A549 (cell line): ENCODE measurements at regions not wholly inside any gene's neighbourhood (a gene's known extent, or its start where the extent isn't known, plus 50 kb on each side); places are given as distances from the start of the nearest gene placed in this dataset.

Experiments
- ATAC-seq, 2 experiments: fragments of 200-7000 bp in 1 of 2; fragments of >200 bp in 1 of 2; cut with Nextera tagmentation in 1 of 2; cut with Tn5 transposase in 1 of 2; 3 replicates each; pipeline versions ENCODE4 v1.8.0 to v1.9.1; 2018 to 2020; ENCODE audit warnings: mild to moderate bottlenecking in 1 of 2, moderate library complexity in 1 of 2
- CTCF ChIA-PET: fragments of 300-600 bp; sonication (Branson Sonifier 250); formaldehyde crosslinking; extraction: SDS; loops from one replicate; lab custom pipeline; 2021; ENCODE audit warnings: antibody characterized with exemption, inconsistent platforms; lab: Yijun Ruan, JAX
- POLR2A ChIA-PET: fragments of 350-600 bp; formaldehyde crosslinking; extraction: SDS; loops from one replicate; lab custom pipeline; 2021; ENCODE audit warnings: antibody characterized with exemption, inconsistent platforms; lab: Yijun Ruan, JAX
- DNase-seq, 2 experiments: peaks; one replicate each; pipeline versions ENCODE4 v3.0.0 to v3.0.0-alpha.2; 2011 to 2016; ENCODE audit warnings: low read depth in 1 of 2, low spot score in 1 of 2
- FAIRE-seq: peaks from 2 replicates; lab custom pipeline; 2011; peaks lifted over from hg19 to GRCh38; lab: Jason Lieb, UNC
- H3K27ac ChIP-seq, 2 experiments: fragments of >200 bp; sonication (Bioruptor Twin); formaldehyde crosslinking; 3 replicates each; pipeline ENCODE4 v1.5.1; 2016 to 2017
- H3K4me1 ChIP-seq: fragments of >200 bp; sonication (Bioruptor Twin); formaldehyde crosslinking; 3 replicates; pipeline ENCODE4 v1.6.1; 2016
- H3K4me2 ChIP-seq: fragments of >200 bp; sonication (Bioruptor Twin); formaldehyde crosslinking; 3 replicates; pipeline ENCODE4 v1.6.1; 2016
- H3K4me3 ChIP-seq: fragments of >200 bp; sonication (Bioruptor Twin); formaldehyde crosslinking; 3 replicates; pipeline ENCODE4 v1.5.1; 2016
- H3K9me3 ChIP-seq: fragments of >200 bp; sonication (Bioruptor Twin); formaldehyde crosslinking; 3 replicates; pipeline ENCODE4 v1.6.1; 2016
- BCL3 ChIP-seq: fragments of >200 bp; sonication (Bioruptor Twin); formaldehyde crosslinking; IDR thresholded peaks from 3 replicates; pipeline ENCODE4 v1.6.1; 2016
- BHLHE40 ChIP-seq: IDR thresholded peaks from 2 replicates; pipeline ENCODE4 v1.6.1; 2012; ENCODE audit warnings: low read depth, low read length, inconsistent platforms
- CBX2 ChIP-seq: fragments of 200-600 bp; sonication (generic); IDR thresholded peaks from 2 replicates; pipeline ENCODE4 v1.6.1; 2016; ENCODE audit warnings: low read depth, mild to moderate bottlenecking, borderline replicate concordance
- CBX8 ChIP-seq: fragments of 200-600 bp; sonication (generic); IDR thresholded peaks from 2 replicates; pipeline ENCODE4 v1.6.1; 2016
- CHD2 ChIP-seq: fragments of 150-350 bp; IDR thresholded peaks from 2 replicates; pipeline ENCODE4 v1.6.1; 2014; ENCODE audit warnings: low read length; ENCODE audit not compliant: partially characterized antibody
- FOSB ChIP-seq: fragments of 250-450 bp; sonication (Bioruptor Pico); IDR thresholded peaks from 2 replicates; pipeline ENCODE4 v1.5.0; 2020; ENCODE audit warnings: mild to moderate bottlenecking, moderate library complexity
- FOXS1 ChIP-seq: fragments of 250-450 bp; sonication (Bioruptor Pico); IDR thresholded peaks from 2 replicates; pipeline ENCODE4 v1.5.0; 2020; ENCODE audit warnings: mild to moderate bottlenecking, moderate library complexity
- GATA3 ChIP-seq: IDR thresholded peaks from 2 replicates; pipeline ENCODE4 v1.6.1; 2012; ENCODE audit warnings: borderline replicate concordance
- HMGXB4 ChIP-seq: fragments of 250-450 bp; sonication (Bioruptor Pico); IDR thresholded peaks from 2 replicates; pipeline ENCODE4 v1.5.0; 2021; ENCODE audit warnings: mild to moderate bottlenecking, moderate library complexity, borderline replicate concordance
- HOXA7 ChIP-seq: fragments of 250-450 bp; sonication (Bioruptor Pico); IDR thresholded peaks from 2 replicates; pipeline ENCODE4 v1.5.0; 2020; ENCODE audit warnings: mild to moderate bottlenecking, moderate library complexity
- MAFK ChIP-seq: fragments of 450-650 bp; IDR thresholded peaks from 2 replicates; pipeline ENCODE4 v1.6.1; 2014; ENCODE audit not compliant: partially characterized antibody
- NFE2L2 ChIP-seq: fragments of 150-350 bp; conservative IDR thresholded peaks from 2 replicates; pipeline ENCODE4 v1.6.1; 2014; ENCODE audit warnings: low read length
- NR3C1 ChIP-seq: fragments of >200 bp; sonication (Bioruptor Twin); formaldehyde crosslinking; IDR thresholded peaks from 3 replicates; pipeline ENCODE4 v1.6.1; 2017
- PHF8 ChIP-seq: fragments of 200-600 bp; sonication (generic); IDR thresholded peaks from 2 replicates; pipeline ENCODE4 v1.6.1; 2016; ENCODE audit warnings: low read depth, mild to moderate bottlenecking, antibody characterized with exemption, moderate library complexity, borderline replicate concordance
- RAD21 ChIP-seq, 2 experiments: fragments of >200 bp in 1 of 2; sonication (Bioruptor Twin) in 1 of 2; formaldehyde crosslinking in 1 of 2; IDR thresholded peaks in 1 of 2; conservative IDR thresholded peaks in 1 of 2; 2 replicates in 1 of 2; 3 replicates in 1 of 2; pipeline ENCODE4 v1.6.1; 2012 to 2018; ENCODE audit warnings: inconsistent platforms in 1 of 2
- RNF2 ChIP-seq: fragments of 200-600 bp; sonication (generic); IDR thresholded peaks from 2 replicates; pipeline ENCODE4 v1.6.1; 2016; ENCODE audit warnings: low read depth, mild to moderate bottlenecking, antibody characterized with exemption, moderate library complexity, borderline replicate concordance
- TP53 ChIP-seq: fragments of 250-450 bp; sonication (Bioruptor Pico); IDR thresholded peaks from 2 replicates; pipeline ENCODE4 v1.5.0; 2021; ENCODE audit warnings: mild to moderate bottlenecking, moderate library complexity
- ZNF302 ChIP-seq: fragments of 250-450 bp; sonication (Bioruptor Pico); IDR thresholded peaks from 2 replicates; pipeline ENCODE4 v1.9.0; 2021; ENCODE audit warnings: inconsistent platforms, mild to moderate bottlenecking, moderate library complexity
- WGBS: methylation state at CpG from one replicate; pipeline ENCODE4 v1.1.6; 2017; ENCODE audit errors: missing lambda C conversion rate; 5-methylcytosine and 5-hydroxymethylcytosine counted together

- DNase-seq (no peak), ATAC-seq (no peak), FAIRE-seq (no peak)
- H3K4me3 ChIP-seq: no peak overlapping the region
- CTCF ChIA-PET: no interaction called here
- no peak overlapping the region for H3K4me2 ChIP-seq
- 9% methylated on average over 3 of the region's 4 CpGs for WGBS
- TF ChIP-seq FOSB (no peak), NFE2L2 (no peak), CBX8 (no peak)
- TF ChIP-seq, all 56 proteins: peak for 0
- no peak overlapping the region for H3K27ac ChIP-seq
- H3K4me1 ChIP-seq: no peaks in the 10 kb centered on the region
- POLR2A ChIA-PET: no interaction called here
- no peaks in the 10 kb centered on the region for H3K9me3 ChIP-seq
These were observed 331.1 kb upstream of the AJAP1 start for GRCh38 chr1:4323309-4323708.

GRCh38 chr1:4324525-4324924 is 329.9 kb upstream of the AJAP1 start:
- ChIA-PET CTCF (no interaction called here), POLR2A (no interaction called here)
- Histone ChIP-seq H3K4me2 (no peak overlapping the region), H3K4me3 (no peak overlapping the region), H3K9me3 (no peaks in the 10 kb centered on the region), H3K4me1 (no peaks in the 10 kb centered on the region), H3K27ac (no peak overlapping the region)
- ATAC-seq: no peak
- no peak for FAIRE-seq
- TF ChIP-seq ZNF302 (CRISPR knock-in tag) (no peak), FOXS1 (CRISPR knock-in tag) (no peak)
- DNase-seq: no peak
- 12% methylated on average over 2 of the region's 9 CpGs for WGBS

GRCh38 chr1:4327142-4327541 is 327.3 kb upstream of the AJAP1 start:
- DNase-seq (no peak), ATAC-seq (no peak), FAIRE-seq (no peak)
- ChIA-PET POLR2A (no interaction called here), CTCF (no interaction called here)
- no peaks in the 10 kb centered on the region for H3K4me1 ChIP-seq
- 17% methylated on average over 2 of the region's 2 CpGs for WGBS
- H3K9me3 ChIP-seq: no peaks in the 10 kb centered on the region
- H3K27ac ChIP-seq: no peak overlapping the region
- H3K4me3 ChIP-seq: no peak overlapping the region
- TF ChIP-seq ZNF302 (CRISPR knock-in tag) (no peak), PHF8 (no peak), RNF2 (no peak), BHLHE40 (no peak), TP53 (CRISPR knock-in tag) (no peak), RAD21 (conservative IDR thresholded peaks at IDR 0.05 in 1 of 2, IDR thresholded peaks at IDR 0.05 in 1 of 2) (no peak), HOXA7 (CRISPR knock-in tag) (no peak), CHD2 (no peak), HMGXB4 (no peak), MAFK (no peak)
- H3K4me2 ChIP-seq: no peak overlapping the region

GRCh38 chr1:4328402-4329071 is 325.9 kb upstream of the AJAP1 start:
- ATAC-seq: no peak
- H3K9me3 ChIP-seq: no peaks in the 10 kb centered on the region
- 2% methylated on average over 6 of the region's 10 CpGs for WGBS
- H3K27ac ChIP-seq: no peak overlapping the region
- TF ChIP-seq BCL3: no peak
- no peak for TF ChIP-seq NR3C1
- no peak for TF ChIP-seq GATA3
- TF ChIP-seq CBX8: no peak
- TF ChIP-seq FOXS1 (CRISPR knock-in tag): no peak
- no peak for TF ChIP-seq CBX2
- TF ChIP-seq, all 56 proteins: peak for 0
- Histone ChIP-seq H3K4me1 (no peaks in the 10 kb centered on the region), H3K4me3 (no peak overlapping the region), H3K4me2 (no peak overlapping the region)
- CTCF ChIA-PET: no interaction called here
- POLR2A ChIA-PET: no interaction called here
- DNase-seq: no peak
- FAIRE-seq: no peak
